Lower leg skin (tissue), 3 donors: ENCODE measurements at regions not wholly inside any gene's neighbourhood (a gene's known extent, or its start where the extent isn't known, plus 50 kb on each side); places are given as distances from the start of the nearest gene placed in this dataset.

Experiments
- CTCF ChIP-seq, 3 donors: fragments of 450-650 bp; IDR thresholded peaks; one replicate each; pipeline ENCODE4 v1.5.1; 2016; ENCODE audit warnings: antibody characterized with exemption in 3 of 3, mild to moderate bottlenecking in 3 of 3, moderate library complexity in 2 of 3
- POLR2A ChIP-seq, 2 donors: fragments of 450-650 bp; IDR thresholded peaks; one replicate each; pipeline ENCODE4 v1.6.1; 2016 to 2017; ENCODE audit warnings: antibody characterized with exemption in 2 of 2, mild to moderate bottlenecking in 1 of 2, moderate library complexity in 1 of 2

GRCh38 chr1:207251066-207251465, 70.4 kb upstream of the CD55 start:
- no peak for TF ChIP-seq CTCF (IDR thresholded peaks at IDR 0.05)
- no peak for TF ChIP-seq POLR2A (IDR thresholded peaks at IDR 0.05)
